Neural cell (in vitro differentiated cells): ENCODE measurements at regions not wholly inside any gene's neighbourhood (a gene's known extent, or its start where the extent isn't known, plus 50 kb on each side); places are given as distances from the start of the nearest gene placed in this dataset.

Experiments
- CTCF ChIP-seq: fragments of 450-650 bp; IDR thresholded peaks from 2 replicates; pipeline ENCODE4 v1.5.1; 2014; ENCODE audit warnings: antibody characterized with exemption, mild to moderate bottlenecking, moderate library complexity; ENCODE audit not compliant: poor library complexity, severe bottlenecking
- EP300 ChIP-seq: fragments of 450-650 bp; conservative IDR thresholded peaks from 2 replicates; pipeline ENCODE4 v1.6.1; 2014; ENCODE audit warnings: antibody characterized with exemption, mild to moderate bottlenecking, moderate library complexity; ENCODE audit not compliant: poor library complexity, severe bottlenecking
- EZH2 ChIP-seq: fragments of 200-600, 300-800 bp; shearing (Covaris generic), sonication (generic); IDR thresholded peaks from 2 replicates; pipeline ENCODE4 v1.6.1; 2014; ENCODE audit warnings: antibody characterized with exemption, low read length, borderline replicate concordance, mild to moderate bottlenecking; ENCODE audit not compliant: insufficient read depth, poor library complexity, severe bottlenecking
- MXI1 ChIP-seq: fragments of 450-650 bp; conservative IDR thresholded peaks from 2 replicates; pipeline ENCODE4 v1.6.1; 2014; ENCODE audit warnings: antibody characterized with exemption, mild to moderate bottlenecking; ENCODE audit not compliant: poor library complexity, severe bottlenecking
- POLR2AphosphoS5 ChIP-seq: IDR thresholded peaks from 2 replicates; pipeline ENCODE4 v1.6.1; 2012
- RAD21 ChIP-seq: fragments of 450-650 bp; conservative IDR thresholded peaks from 2 replicates; pipeline ENCODE4 v1.6.1; 2014; ENCODE audit warnings: antibody characterized with exemption, mild to moderate bottlenecking, moderate library complexity
- REST ChIP-seq: IDR thresholded peaks from 2 replicates; pipeline ENCODE4 v1.6.1; 2012; ENCODE audit warnings: borderline replicate concordance
- SMC3 ChIP-seq: fragments of 450-650 bp; conservative IDR thresholded peaks from 2 replicates; pipeline ENCODE4 v1.6.1; 2014; ENCODE audit warnings: antibody characterized with exemption, mild to moderate bottlenecking, moderate library complexity; ENCODE audit not compliant: poor library complexity
- TAF1 ChIP-seq: IDR thresholded peaks from 2 replicates; pipeline ENCODE4 v1.6.1; 2012; ENCODE audit warnings: low read depth

DNA sequence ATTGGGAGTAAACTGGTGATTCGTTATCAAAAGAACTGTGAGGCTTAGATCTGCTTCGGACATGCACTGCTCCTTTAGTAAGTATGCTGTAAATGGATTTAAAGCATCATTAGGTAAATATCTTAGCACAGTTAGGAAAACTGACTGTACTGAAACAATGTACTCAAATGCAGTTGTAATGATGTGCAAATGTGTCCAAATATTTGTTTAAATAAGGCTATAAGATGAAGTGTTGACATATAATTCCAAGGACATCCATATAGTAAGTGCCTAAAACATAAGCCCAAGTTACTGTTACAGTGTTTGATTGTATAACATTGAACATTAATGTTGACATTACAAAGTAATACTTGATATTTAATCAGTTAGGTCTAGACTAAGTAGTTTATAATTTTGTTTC, 512.5 kb upstream of the CDH18 start:
- TF ChIP-seq POLR2AphosphoS5, result no peak
- no peak for TF ChIP-seq CTCF
- no peak for TF ChIP-seq RAD21
- TF ChIP-seq REST, result no peak
- no peak for TF ChIP-seq TAF1
- TF ChIP-seq EZH2, result no peak
- TF ChIP-seq EP300, result no peak
- TF ChIP-seq MXI1, result no peak
- no peak for TF ChIP-seq SMC3
